Endothelial cell (in vitro differentiated cells): ENCODE measurements at regions not wholly inside any gene's neighbourhood (a gene's known extent, or its start where the extent isn't known, plus 50 kb on each side); places are given as distances from the start of the nearest gene placed in this dataset.
"Not testable (repeated sequence)": the region's sequence is repeated elsewhere in the genome, so short reads cannot be mapped to it uniquely, and the experiment has no call there.

ENCODE experiments used
- DNase-seq: peaks from one replicate; pipeline ENCODE4 v3.0.0; 2021; ENCODE audit warnings: low spot score
- H3K27ac Mint-ChIP-seq: one replicate; pipeline ENCODE4 v1.8.0; 2021; ENCODE audit warnings: mixed read lengths, inconsistent platforms; ENCODE audit not compliant: unreplicated experiment
- H3K27me3 Mint-ChIP-seq: one replicate; pipeline ENCODE4 v1.8.0; 2021; ENCODE audit warnings: mild to moderate bottlenecking, moderate library complexity, mixed read lengths, inconsistent platforms; ENCODE audit not compliant: unreplicated experiment
- H3K36me3 Mint-ChIP-seq: one replicate; pipeline ENCODE4 v1.8.0; 2021; ENCODE audit warnings: mild to moderate bottlenecking, low read depth, mixed read lengths, inconsistent platforms; ENCODE audit not compliant: unreplicated experiment
- H3K4me1 Mint-ChIP-seq: one replicate; pipeline ENCODE4 v1.8.0; 2021; ENCODE audit warnings: mild to moderate bottlenecking, mixed read lengths, inconsistent platforms; ENCODE audit not compliant: unreplicated experiment
- H3K4me3 Mint-ChIP-seq: one replicate; pipeline ENCODE4 v1.8.0; 2021; ENCODE audit warnings: mild to moderate bottlenecking, mixed read lengths, inconsistent platforms; ENCODE audit not compliant: unreplicated experiment
- H3K9me3 Mint-ChIP-seq: one replicate; pipeline ENCODE4 v1.8.0; 2021; ENCODE audit warnings: mixed read lengths, inconsistent platforms; ENCODE audit not compliant: unreplicated experiment
- CTCF ChIP-seq: fragments of 200-600 bp; sonication (generic); IDR thresholded peaks from one replicate; pipeline ENCODE4 v1.5.0; 2021; ENCODE audit warnings: antibody characterized with exemption; ENCODE audit not compliant: unreplicated experiment

GRCh38 chr11:7186676-7187075 lies 65.0 kb upstream of the SYT9 start:
- no peaks in the 10 kb centered on the region for H3K9me3 Mint-ChIP-seq
- no peak overlapping the region for H3K4me3 Mint-ChIP-seq
- no peaks in the 10 kb centered on the region for H3K27me3 Mint-ChIP-seq
- no peaks in the 10 kb centered on the region for H3K4me1 Mint-ChIP-seq
- no peak overlapping the region for H3K27ac Mint-ChIP-seq
- no peak for TF ChIP-seq CTCF
- DNase-seq = no peak
- H3K36me3 Mint-ChIP-seq = no peaks in the 10 kb centered on the region

- H3K4me1 Mint-ChIP-seq, H3K36me3 Mint-ChIP-seq, H3K27me3 Mint-ChIP-seq, H3K4me3 Mint-ChIP-seq, DNase-seq, H3K27ac Mint-ChIP-seq, H3K9me3 Mint-ChIP-seq: not testable (repeated sequence)
These were observed 58.9 kb upstream of the SYT9 start for GRCh38 chr11:7192785-7193184.

GRCh38 chr11:7196396-7197146 lies 55.1 kb upstream of the SYT9 start:
- no peak for TF ChIP-seq CTCF
- Mint-ChIP-seq H3K36me3 (no peaks in the 10 kb centered on the region), H3K4me1 (peaks cover 3% of the 10 kb centered on the region), H3K27me3 (no peaks in the 10 kb centered on the region), H3K9me3 (no peaks in the 10 kb centered on the region), H3K4me3 (no peak overlapping the region), H3K27ac (no peak overlapping the region)
- DNase-seq = no peak

GRCh38 chr11:7197469-7197868 lies 54.2 kb upstream of the SYT9 start:
- no peak for TF ChIP-seq CTCF
- DNase-seq = no peak
- Mint-ChIP-seq H3K9me3 (no peaks in the 10 kb centered on the region), H3K4me3 (no peak overlapping the region), H3K27ac (no peak overlapping the region), H3K36me3 (no peaks in the 10 kb centered on the region), H3K27me3 (no peaks in the 10 kb centered on the region), H3K4me1 (peaks cover 3% of the 10 kb centered on the region)
